ENCODE measurements at regions not wholly inside any gene's neighbourhood (a gene's known extent, or its start where the extent isn't known, plus 50 kb on each side); places are given as distances from the start of the nearest gene placed in this dataset.

DNA sequence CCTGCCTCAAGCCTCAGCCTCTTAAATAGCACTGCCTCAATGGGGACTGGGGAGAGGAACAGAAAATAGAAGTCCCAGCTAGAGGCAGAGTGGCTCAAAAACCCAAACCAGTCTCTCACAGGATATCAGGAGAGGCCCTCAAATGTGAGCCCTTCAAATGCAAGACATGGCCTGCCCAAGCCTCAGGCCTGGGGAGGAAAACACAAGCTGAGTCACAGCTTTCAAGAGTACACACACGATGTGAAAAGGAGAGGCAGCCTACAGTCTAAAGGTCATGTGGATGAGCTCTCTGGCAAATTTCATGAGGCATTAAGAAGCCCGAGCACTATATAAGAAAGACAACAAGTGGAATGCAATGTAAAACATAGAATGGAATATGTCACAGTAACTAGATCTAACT, 316.6 kb upstream of the MEX3C start:
- TF ChIP-seq, protein P1, sequence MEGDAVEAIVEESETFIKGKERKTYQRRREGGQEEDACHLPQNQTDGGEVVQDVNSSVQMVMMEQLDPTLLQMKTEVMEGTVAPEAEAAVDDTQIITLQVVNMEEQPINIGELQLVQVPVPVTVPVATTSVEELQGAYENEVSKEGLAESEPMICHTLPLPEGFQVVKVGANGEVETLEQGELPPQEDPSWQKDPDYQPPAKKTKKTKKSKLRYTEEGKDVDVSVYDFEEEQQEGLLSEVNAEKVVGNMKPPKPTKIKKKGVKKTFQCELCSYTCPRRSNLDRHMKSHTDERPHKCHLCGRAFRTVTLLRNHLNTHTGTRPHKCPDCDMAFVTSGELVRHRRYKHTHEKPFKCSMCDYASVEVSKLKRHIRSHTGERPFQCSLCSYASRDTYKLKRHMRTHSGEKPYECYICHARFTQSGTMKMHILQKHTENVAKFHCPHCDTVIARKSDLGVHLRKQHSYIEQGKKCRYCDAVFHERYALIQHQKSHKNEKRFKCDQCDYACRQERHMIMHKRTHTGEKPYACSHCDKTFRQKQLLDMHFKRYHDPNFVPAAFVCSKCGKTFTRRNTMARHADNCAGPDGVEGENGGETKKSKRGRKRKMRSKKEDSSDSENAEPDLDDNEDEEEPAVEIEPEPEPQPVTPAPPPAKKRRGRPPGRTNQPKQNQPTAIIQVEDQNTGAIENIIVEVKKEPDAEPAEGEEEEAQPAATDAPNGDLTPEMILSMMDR (IDR thresholded peaks at IDR 0.05; ENCODE audit: low read depth, low read length, poor library complexity, severe bottlenecking) = no peak
- no peak for TF ChIP-seq EZH2phosphoT487 (IDR thresholded peaks at IDR 0.05; ENCODE audit: borderline replicate concordance, low read length)

Measured in DOHH2 (cell line).